8988T (cell line): ENCODE measurements at regions not wholly inside any gene's neighbourhood (a gene's known extent, or its start where the extent isn't known, plus 50 kb on each side); places are given as distances from the start of the nearest gene placed in this dataset.
"Not testable (repeated sequence)": the region's sequence is repeated elsewhere in the genome, so short reads cannot be mapped to it uniquely, and the experiment has no call there.

ENCODE experiments used
- DNase-seq: peaks from one replicate; pipeline ENCODE4 v3.0.0; 2011

DNA sequence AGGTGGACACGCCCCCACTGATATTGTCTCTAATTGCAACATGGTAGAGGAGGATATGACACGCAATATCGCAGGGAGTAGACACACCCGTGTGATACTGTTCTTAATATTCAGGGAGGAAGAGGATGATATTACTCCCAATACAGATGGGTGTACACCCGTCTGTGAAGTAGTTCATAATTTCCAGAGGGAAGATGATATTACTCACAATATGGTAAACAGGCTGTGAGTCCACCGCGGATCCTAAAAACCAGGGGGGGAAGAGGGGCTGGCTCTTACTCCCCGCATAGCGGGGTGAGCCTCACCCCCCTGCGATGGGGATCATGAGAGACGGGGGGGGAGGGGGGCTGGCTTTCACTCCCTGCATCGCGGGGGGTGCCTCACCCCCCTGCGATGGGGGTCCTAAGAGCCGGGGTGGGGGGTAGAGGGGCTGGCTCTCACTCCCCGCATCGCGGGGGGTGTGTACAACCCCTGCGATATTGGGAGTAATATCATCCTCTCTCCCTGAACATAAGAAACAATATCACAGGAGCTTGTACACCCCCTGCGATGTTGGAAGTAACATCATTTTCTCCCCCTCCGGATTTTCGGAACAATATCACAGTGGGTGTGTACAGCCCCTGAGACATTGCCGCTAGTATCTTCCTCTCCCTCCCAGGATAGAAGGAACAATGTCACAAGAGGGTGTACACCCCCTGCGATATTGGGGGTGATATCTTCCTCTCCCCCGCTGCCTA is 52.2 kb upstream of the FRG2C start:
- not testable (repeated sequence) for DNase-seq
